ENCODE measurements at regions not wholly inside any gene's neighbourhood (a gene's known extent, or its start where the extent isn't known, plus 50 kb on each side); places are given as distances from the start of the nearest gene placed in this dataset.

DNA sequence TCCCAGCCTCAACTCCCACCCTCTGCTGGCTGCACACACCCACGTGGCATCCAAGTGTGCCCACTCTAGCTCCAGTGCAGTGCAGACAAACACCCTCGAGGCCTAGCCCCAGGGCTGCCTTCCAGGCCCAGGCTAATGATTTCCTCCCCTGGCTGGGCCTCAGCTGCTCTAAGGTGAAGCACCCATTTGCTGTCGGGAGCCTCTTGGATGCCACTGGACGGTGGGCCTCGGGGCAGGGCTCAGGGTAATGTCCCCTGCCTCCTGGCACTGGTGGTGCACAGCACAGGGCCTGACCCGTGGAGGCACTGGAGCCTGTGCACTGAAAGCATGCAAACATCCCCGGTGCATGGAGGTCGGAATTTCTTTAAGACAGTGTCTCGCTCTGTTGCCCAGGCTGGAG, 635.2 kb downstream of the TBC1D22A start:
- TF ChIP-seq, protein P1, sequence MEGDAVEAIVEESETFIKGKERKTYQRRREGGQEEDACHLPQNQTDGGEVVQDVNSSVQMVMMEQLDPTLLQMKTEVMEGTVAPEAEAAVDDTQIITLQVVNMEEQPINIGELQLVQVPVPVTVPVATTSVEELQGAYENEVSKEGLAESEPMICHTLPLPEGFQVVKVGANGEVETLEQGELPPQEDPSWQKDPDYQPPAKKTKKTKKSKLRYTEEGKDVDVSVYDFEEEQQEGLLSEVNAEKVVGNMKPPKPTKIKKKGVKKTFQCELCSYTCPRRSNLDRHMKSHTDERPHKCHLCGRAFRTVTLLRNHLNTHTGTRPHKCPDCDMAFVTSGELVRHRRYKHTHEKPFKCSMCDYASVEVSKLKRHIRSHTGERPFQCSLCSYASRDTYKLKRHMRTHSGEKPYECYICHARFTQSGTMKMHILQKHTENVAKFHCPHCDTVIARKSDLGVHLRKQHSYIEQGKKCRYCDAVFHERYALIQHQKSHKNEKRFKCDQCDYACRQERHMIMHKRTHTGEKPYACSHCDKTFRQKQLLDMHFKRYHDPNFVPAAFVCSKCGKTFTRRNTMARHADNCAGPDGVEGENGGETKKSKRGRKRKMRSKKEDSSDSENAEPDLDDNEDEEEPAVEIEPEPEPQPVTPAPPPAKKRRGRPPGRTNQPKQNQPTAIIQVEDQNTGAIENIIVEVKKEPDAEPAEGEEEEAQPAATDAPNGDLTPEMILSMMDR (IDR thresholded peaks at IDR 0.05) = no peak
- TF ChIP-seq POLR2A (IDR thresholded peaks at IDR 0.05) = no peak
